ENCODE measurements at regions not wholly inside any gene's neighbourhood (a gene's known extent, or its start where the extent isn't known, plus 50 kb on each side); places are given as distances from the start of the nearest gene placed in this dataset.

DNA sequence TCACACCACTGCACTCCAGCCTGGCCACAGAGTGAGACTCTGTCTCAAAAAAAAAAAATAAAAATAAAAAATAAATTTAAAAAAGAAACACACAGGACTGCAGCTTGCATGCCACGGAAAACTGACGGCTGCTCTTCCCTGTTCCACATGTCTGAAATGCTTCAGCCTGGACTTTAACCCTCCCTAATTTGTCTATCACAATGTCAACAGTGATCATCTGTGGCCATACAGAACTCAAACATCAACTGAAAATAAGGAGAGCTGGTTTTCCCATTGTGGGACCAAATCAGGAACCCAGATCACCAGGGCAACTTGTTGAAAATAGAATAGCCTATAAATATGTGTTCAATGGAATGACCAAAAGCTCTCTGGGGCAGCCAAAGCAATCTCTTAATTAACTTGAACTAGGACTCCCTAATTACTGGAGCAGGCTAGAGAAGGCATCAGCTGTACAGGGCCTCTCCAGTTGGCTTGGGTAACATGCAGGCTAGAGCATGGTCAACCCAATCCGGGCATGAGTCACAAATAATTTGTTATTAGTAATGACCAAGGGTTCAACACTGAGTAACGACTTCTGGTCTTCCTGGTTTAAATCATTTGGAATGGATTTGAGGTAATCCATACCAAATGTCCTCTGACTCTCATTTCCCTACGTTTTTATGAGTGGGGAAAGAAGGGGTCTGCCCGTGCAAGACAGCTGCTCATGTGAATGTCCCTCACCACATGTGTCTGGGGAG lies 62.7 kb upstream of the KAZN start:
- CTCF ChIA-PET = no interaction called here
- POLR2A ChIA-PET = no interaction called here
- peaks cover 0 to 4% (median 2%) of the 10 kb centered on the region in 5 donors for H3K9me3 Mint-ChIP-seq
- DNase-seq = no peak
- no peak overlapping the region for H3K27ac Mint-ChIP-seq
- H3K36me3 Mint-ChIP-seq = no peaks in the 10 kb centered on the region
- H3K4me3 ChIP-seq (ENCODE audit: low read length) = no peak overlapping the region
- no peaks in the 10 kb centered on the region for H3K4me1 Mint-ChIP-seq
- peaks cover 0 to 4% of the 10 kb centered on the region in 2 donors for H3K27me3 Mint-ChIP-seq
- no peak overlapping the region for H3K27ac ChIP-seq (ENCODE audit: low read depth, low read length)
- H3K9me3 ChIP-seq (ENCODE audit: low read length) = no peaks in the 10 kb centered on the region
- no peaks in the 10 kb centered on the region for H3K27me3 ChIP-seq (ENCODE audit: insufficient read depth, low read length, poor library complexity, severe bottlenecking)
- no peaks in the 10 kb centered on the region for H3K36me3 ChIP-seq (ENCODE audit: insufficient read depth, low read length)
- no peaks in the 10 kb centered on the region for H3K4me1 ChIP-seq (ENCODE audit: insufficient read depth, low read length)
- H3K4me3 Mint-ChIP-seq = no peak overlapping the region

DNA sequence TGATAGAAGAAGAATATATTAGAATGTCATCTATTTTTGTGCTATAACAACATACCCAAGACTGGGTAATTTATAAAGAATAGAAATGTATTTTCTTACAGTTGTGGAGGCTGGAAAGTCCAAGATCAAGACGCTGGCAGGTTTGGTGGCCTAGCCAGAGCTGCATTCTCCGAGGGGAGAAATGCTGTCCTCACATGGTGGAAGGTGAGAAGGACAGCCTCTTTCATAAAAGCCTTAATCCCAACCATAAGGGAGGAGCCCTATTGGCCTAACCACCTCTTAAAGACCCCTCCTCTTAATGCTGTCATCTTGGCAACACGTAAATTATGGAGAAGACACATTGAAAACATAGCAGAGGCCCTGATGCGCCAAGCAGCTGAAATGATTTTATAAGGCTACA lies 60.1 kb upstream of the KAZN start:
- no peaks in the 10 kb centered on the region for H3K36me3 ChIP-seq (ENCODE audit: insufficient read depth, low read length)
- H3K4me3 ChIP-seq (ENCODE audit: low read length) = no peak overlapping the region
- no peak overlapping the region for H3K27ac ChIP-seq (ENCODE audit: low read depth, low read length)
- H3K4me1 Mint-ChIP-seq = no peaks in the 10 kb centered on the region
- H3K27ac Mint-ChIP-seq = no peak overlapping the region
- peaks cover 0 to 4% (median 0%) of the 10 kb centered on the region in 5 donors for H3K9me3 Mint-ChIP-seq
- CTCF ChIA-PET = no interaction called here
- H3K27me3 ChIP-seq (ENCODE audit: insufficient read depth, low read length, poor library complexity, severe bottlenecking) = no peaks in the 10 kb centered on the region
- H3K4me3 Mint-ChIP-seq = no peak overlapping the region
- H3K36me3 Mint-ChIP-seq = no peaks in the 10 kb centered on the region
- H3K27me3 Mint-ChIP-seq = peaks cover 0 to 5% of the 10 kb centered on the region in 2 donors
- DNase-seq = no peak
- H3K9me3 ChIP-seq (ENCODE audit: low read length) = no peaks in the 10 kb centered on the region
- POLR2A ChIA-PET = no interaction called here
- H3K4me1 ChIP-seq (ENCODE audit: insufficient read depth, low read length) = no peaks in the 10 kb centered on the region

DNA sequence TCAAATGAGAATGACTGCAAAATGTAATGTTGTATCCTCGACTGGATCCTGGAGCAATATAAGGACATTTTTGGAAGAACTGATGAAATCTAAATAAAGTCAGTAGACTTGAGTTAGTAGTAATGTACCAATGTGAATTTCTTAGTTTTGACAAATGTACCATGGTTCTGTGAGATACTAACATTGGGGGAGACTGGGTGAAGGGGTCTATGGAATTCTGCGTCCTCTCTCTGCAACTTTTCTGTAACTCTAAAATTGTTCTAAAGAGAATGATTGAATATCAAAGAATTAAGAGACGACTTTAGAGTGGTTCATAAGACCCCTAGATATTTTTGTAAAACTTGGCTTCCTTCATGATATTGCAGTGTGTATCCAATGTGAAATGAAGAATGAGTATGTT lies 59.2 kb upstream of the KAZN start:
- H3K4me1 ChIP-seq (ENCODE audit: insufficient read depth, low read length) = no peaks in the 10 kb centered on the region
- ChIA-PET POLR2A (no interaction called here), CTCF (no interaction called here)
- DNase-seq = no peak
- H3K36me3 ChIP-seq (ENCODE audit: insufficient read depth, low read length) = no peaks in the 10 kb centered on the region
- Mint-ChIP-seq H3K27ac (no peak overlapping the region), H3K27me3 (peaks cover 0 to 5% of the 10 kb centered on the region in 2 donors), H3K4me3 (no peak overlapping the region), H3K9me3 (peaks cover 0 to 4% (median 0%) of the 10 kb centered on the region in 5 donors), H3K36me3 (no peaks in the 10 kb centered on the region), H3K4me1 (no peaks in the 10 kb centered on the region)
- no peaks in the 10 kb centered on the region for H3K9me3 ChIP-seq (ENCODE audit: low read length)
- H3K27ac ChIP-seq (ENCODE audit: low read depth, low read length) = no peak overlapping the region
- H3K27me3 ChIP-seq (ENCODE audit: insufficient read depth, low read length, poor library complexity, severe bottlenecking) = no peaks in the 10 kb centered on the region
- H3K4me3 ChIP-seq (ENCODE audit: low read length) = no peak overlapping the region

DNA sequence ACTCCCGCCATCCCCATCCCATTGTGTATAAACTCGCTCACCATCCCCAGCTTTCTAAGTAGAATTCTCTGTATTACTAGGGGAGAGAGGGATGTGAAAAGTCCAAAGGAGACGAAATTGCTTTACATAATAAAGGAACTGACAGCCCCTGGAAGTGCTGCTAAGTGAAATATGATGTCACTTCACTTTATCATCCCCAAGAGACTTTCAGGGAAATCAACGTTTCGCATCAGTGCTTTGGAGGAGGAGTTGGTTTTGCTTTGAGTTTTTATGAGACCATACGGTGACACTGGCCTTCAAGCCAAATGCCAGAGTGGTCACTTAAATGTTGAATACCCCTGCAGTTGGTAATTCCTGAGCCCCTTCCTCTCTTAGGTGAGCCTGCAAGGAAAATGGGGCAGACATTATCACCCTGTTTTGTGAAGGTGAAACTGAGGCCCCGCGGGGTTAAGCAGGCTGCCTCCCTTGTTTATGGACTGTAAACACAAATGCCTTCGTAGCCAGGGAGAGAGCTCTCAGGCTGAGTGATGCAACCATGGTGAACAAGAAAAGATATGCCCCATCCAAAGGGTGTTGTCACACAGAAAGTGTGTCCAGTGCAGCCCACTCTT lies 58.4 kb upstream of the KAZN start:
- H3K36me3 Mint-ChIP-seq = no peaks in the 10 kb centered on the region
- no peaks in the 10 kb centered on the region for H3K4me1 ChIP-seq (ENCODE audit: insufficient read depth, low read length)
- peaks cover 0 to 4% (median 0%) of the 10 kb centered on the region in 5 donors for H3K9me3 Mint-ChIP-seq
- H3K27me3 ChIP-seq (ENCODE audit: insufficient read depth, low read length, poor library complexity, severe bottlenecking) = no peaks in the 10 kb centered on the region
- DNase-seq = no peak
- CTCF ChIA-PET = no interaction called here
- no peaks in the 10 kb centered on the region for H3K9me3 ChIP-seq (ENCODE audit: low read length)
- no peaks in the 10 kb centered on the region for H3K4me1 Mint-ChIP-seq
- H3K4me3 ChIP-seq (ENCODE audit: low read length) = no peak overlapping the region
- H3K4me3 Mint-ChIP-seq = no peak overlapping the region
- no peaks in the 10 kb centered on the region for H3K36me3 ChIP-seq (ENCODE audit: insufficient read depth, low read length)
- H3K27ac ChIP-seq (ENCODE audit: low read depth, low read length) = no peak overlapping the region
- peaks cover 0 to 8% of the 10 kb centered on the region in 2 donors for H3K27me3 Mint-ChIP-seq
- H3K27ac Mint-ChIP-seq = no peak overlapping the region
- POLR2A ChIA-PET = no interaction called here

DNA sequence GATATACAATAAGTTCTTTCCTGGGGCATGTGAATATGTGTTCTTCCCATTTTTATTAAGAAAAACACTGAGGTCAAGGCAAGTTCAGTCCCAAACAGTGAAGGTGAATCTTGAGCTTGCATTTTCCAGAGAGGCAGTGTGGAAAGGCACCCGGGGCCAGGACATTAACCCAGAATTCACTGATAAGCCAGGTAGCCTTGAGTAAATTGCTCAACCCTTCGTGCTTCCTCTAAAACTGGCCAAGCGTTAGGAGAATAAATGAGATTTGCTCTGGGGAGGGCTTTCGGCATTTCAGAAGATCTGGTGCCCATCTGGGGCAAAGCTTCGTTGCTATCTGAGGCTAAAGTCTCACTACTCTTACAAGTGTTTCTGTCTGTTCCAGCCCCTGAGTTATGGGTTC lies 57.1 kb upstream of the KAZN start:
- Histone ChIP-seq H3K9me3 (ENCODE audit: low read length) (no peaks in the 10 kb centered on the region), H3K4me1 (ENCODE audit: insufficient read depth, low read length) (no peaks in the 10 kb centered on the region), H3K36me3 (ENCODE audit: insufficient read depth, low read length) (no peaks in the 10 kb centered on the region), H3K4me3 (ENCODE audit: low read length) (no peak overlapping the region), H3K27ac (ENCODE audit: low read depth, low read length) (no peak overlapping the region), H3K27me3 (ENCODE audit: insufficient read depth, low read length, poor library complexity, severe bottlenecking) (no peaks in the 10 kb centered on the region)
- POLR2A ChIA-PET = no interaction called here
- H3K36me3 Mint-ChIP-seq = no peaks in the 10 kb centered on the region
- H3K4me3 Mint-ChIP-seq = no peak overlapping the region
- no peak overlapping the region for H3K27ac Mint-ChIP-seq
- peaks cover 0 to 4% (median 0%) of the 10 kb centered on the region in 5 donors for H3K9me3 Mint-ChIP-seq
- DNase-seq = no peak
- H3K4me1 Mint-ChIP-seq = no peaks in the 10 kb centered on the region
- peaks cover 0 to 10% of the 10 kb centered on the region in 2 donors for H3K27me3 Mint-ChIP-seq
- CTCF ChIA-PET = no interaction called here

DNA sequence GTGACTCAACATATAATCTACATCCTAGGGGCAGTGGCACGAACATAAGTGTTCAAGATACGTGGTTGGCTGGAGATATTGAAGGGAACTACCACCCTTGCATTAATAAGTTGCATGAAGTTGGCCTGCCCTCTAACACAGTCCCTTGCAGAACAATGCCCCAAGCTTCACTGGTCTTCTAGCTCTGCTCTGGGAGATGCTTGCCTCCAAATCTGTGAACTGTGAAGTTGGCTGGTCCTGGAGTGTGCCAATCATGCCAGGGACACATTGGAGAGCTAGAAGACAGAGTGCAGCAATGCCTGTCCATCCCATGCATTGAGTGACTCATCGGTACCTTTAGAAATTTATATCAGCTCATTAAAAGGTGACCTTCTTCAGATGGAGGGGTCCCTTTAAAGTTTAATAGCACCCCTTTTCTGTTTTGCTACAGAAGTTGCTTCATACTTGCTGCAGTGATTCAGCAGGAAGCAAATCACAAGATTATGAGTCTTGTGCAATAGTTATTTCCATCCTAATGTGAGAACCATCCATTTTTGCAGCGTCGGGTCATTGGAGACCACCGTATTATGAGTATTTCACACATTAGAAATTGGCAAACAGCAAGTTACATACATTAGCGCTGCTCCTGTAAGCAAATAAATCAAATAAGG lies 55.2 kb upstream of the KAZN start:
- H3K27ac ChIP-seq (ENCODE audit: low read depth, low read length) = no peak overlapping the region
- no peaks in the 10 kb centered on the region for H3K4me1 Mint-ChIP-seq
- POLR2A ChIA-PET = no interaction called here
- no peak overlapping the region for H3K4me3 Mint-ChIP-seq
- no peaks in the 10 kb centered on the region for H3K27me3 ChIP-seq (ENCODE audit: insufficient read depth, low read length, poor library complexity, severe bottlenecking)
- no peaks in the 10 kb centered on the region for H3K9me3 ChIP-seq (ENCODE audit: low read length)
- no peak overlapping the region for H3K27ac Mint-ChIP-seq
- no peak overlapping the region for H3K4me3 ChIP-seq (ENCODE audit: low read length)
- H3K36me3 Mint-ChIP-seq = no peaks in the 10 kb centered on the region
- CTCF ChIA-PET = no interaction called here
- no peaks in the 10 kb centered on the region for H3K36me3 ChIP-seq (ENCODE audit: insufficient read depth, low read length)
- H3K9me3 Mint-ChIP-seq = peaks cover 0 to 4% (median 0%) of the 10 kb centered on the region in 5 donors
- no peak for DNase-seq
- H3K4me1 ChIP-seq (ENCODE audit: insufficient read depth, low read length) = no peaks in the 10 kb centered on the region
- peaks cover under 1 to 10% of the 10 kb centered on the region in 2 donors for H3K27me3 Mint-ChIP-seq

DNA sequence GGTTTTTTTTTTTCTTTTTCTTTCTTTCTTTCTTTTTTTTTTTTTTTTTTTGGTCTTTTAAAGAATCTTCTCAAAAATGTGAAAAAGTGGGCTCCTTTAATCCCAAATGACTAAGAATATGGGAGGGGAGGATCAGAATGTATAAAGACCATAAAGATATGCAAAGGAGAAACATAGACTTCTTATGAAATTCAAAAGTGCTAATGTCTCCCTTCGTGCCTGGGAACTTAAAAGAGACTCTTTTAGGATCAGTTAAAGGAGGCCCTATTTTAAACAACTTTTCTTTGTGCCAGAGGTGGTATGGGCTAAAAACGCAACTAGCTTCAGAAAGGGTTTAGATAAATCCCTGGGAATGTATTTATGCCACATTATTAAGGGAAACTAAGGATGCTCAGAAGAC lies 54.2 kb upstream of the KAZN start:
- Mint-ChIP-seq H3K4me3 (no peak overlapping the region), H3K36me3 (no peaks in the 10 kb centered on the region), H3K27ac (no peak overlapping the region), H3K27me3 (peaks cover 4 to 10% of the 10 kb centered on the region in 2 donors), H3K9me3 (no peaks in the 10 kb centered on the region), H3K4me1 (no peaks in the 10 kb centered on the region)
- Histone ChIP-seq H3K4me1 (ENCODE audit: insufficient read depth, low read length) (no peaks in the 10 kb centered on the region), H3K4me3 (ENCODE audit: low read length) (no peak overlapping the region), H3K27ac (ENCODE audit: low read depth, low read length) (no peak overlapping the region), H3K36me3 (ENCODE audit: insufficient read depth, low read length) (no peaks in the 10 kb centered on the region), H3K9me3 (ENCODE audit: low read length) (no peaks in the 10 kb centered on the region), H3K27me3 (ENCODE audit: insufficient read depth, low read length, poor library complexity, severe bottlenecking) (no peaks in the 10 kb centered on the region)
- ChIA-PET POLR2A (no interaction called here), CTCF (no interaction called here)
- DNase-seq = no peak

DNA sequence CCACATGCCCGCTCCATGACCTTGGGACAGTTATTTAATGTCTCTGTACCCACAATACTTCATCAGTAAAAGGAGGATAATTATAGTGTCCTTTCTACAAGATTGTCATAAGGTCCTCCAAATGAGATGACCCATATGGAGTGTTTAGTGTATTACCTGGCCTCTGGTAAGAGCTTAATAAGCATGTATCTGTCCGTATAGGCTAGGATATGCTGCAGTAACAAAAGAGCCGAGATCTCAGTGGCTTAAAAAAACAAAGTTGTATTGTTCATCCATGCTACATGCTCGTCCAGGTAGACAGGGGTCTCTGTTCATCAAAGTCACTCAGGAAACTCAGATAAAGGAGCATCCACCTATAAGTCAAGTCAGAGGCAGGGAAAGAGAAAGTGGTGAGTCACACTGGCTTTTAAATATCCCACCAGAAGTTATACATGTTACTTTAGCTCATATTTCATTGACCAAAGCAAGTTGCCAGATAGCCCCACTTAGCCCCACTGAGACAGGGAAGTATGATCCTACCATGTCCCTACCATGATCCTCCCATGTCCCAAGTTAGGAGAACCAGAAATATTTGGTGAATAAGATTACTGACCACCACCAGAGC lies 53.0 kb upstream of the KAZN start:
- H3K36me3 ChIP-seq (ENCODE audit: insufficient read depth, low read length) = no peaks in the 10 kb centered on the region
- Mint-ChIP-seq H3K9me3 (no peaks in the 10 kb centered on the region), H3K4me1 (no peaks in the 10 kb centered on the region), H3K4me3 (no peak overlapping the region), H3K36me3 (no peaks in the 10 kb centered on the region), H3K27me3 (peaks cover 10% of the 10 kb centered on the region in 2 donors), H3K27ac (no peak overlapping the region)
- no peaks in the 10 kb centered on the region for H3K9me3 ChIP-seq (ENCODE audit: low read length)
- ChIA-PET POLR2A (no interaction called here), CTCF (no interaction called here)
- no peaks in the 10 kb centered on the region for H3K4me1 ChIP-seq (ENCODE audit: insufficient read depth, low read length)
- H3K4me3 ChIP-seq (ENCODE audit: low read length) = no peak overlapping the region
- no peak for DNase-seq
- H3K27me3 ChIP-seq (ENCODE audit: insufficient read depth, low read length, poor library complexity, severe bottlenecking) = no peaks in the 10 kb centered on the region
- no peak overlapping the region for H3K27ac ChIP-seq (ENCODE audit: low read depth, low read length)
